Keratinocyte (primary cell): ENCODE measurements at regions not wholly inside any gene's neighbourhood (a gene's known extent, or its start where the extent isn't known, plus 50 kb on each side); places are given as distances from the start of the nearest gene placed in this dataset.

Experiments used
- DNase-seq: peaks from one replicate; pipeline ENCODE4 v3.0.0-alpha.2; 2011; ENCODE audit warnings: low read depth, missing footprints, low spot score
- FAIRE-seq: peaks from 2 replicates; lab custom pipeline; 2011; peaks lifted over from hg19 to GRCh38; lab: Jason Lieb, UNC
- H2AFZ ChIP-seq: 2 replicates; pipeline ENCODE4 v1.6.0; 2012; ENCODE audit warnings: low read length, control low read depth, inconsistent platforms; ENCODE audit not compliant: control insufficient read depth
- H3K27ac ChIP-seq: 2 replicates; pipeline ENCODE4 v1.5.1; 2011; ENCODE audit warnings: low read length; ENCODE audit not compliant: control insufficient read depth, insufficient read depth
- H3K27me3 ChIP-seq: 3 replicates; pipeline ENCODE4 v1.6.0; 2011; ENCODE audit warnings: low read length; ENCODE audit not compliant: control insufficient read depth, insufficient read depth; ENCODE audit errors: extremely low read depth
- H3K36me3 ChIP-seq, 2 experiments: 2 replicates in 1 of 2; 3 replicates in 1 of 2; pipeline ENCODE4 v1.5.1; 2011; ENCODE audit warnings: low read length in 2 of 2, mild to moderate bottlenecking in 1 of 2; ENCODE audit not compliant: control insufficient read depth in 2 of 2, insufficient read depth in 2 of 2; ENCODE audit errors: extremely low read depth in 1 of 2
- H3K4me1 ChIP-seq: 3 replicates; pipeline ENCODE4 v1.5.1; 2011; ENCODE audit warnings: low read length; ENCODE audit not compliant: control insufficient read depth, insufficient read depth; ENCODE audit errors: extremely low read depth
- H3K4me2 ChIP-seq: 3 replicates; pipeline ENCODE4 v1.6.0; 2011; ENCODE audit warnings: low read depth, low read length; ENCODE audit not compliant: control insufficient read depth, insufficient read depth; ENCODE audit errors: extremely low read depth
- H3K4me3 ChIP-seq, 3 experiments: fragments of 200-600 bp in 1 of 3; sonication (generic) in 1 of 3; 2 replicates in 2 of 3; 3 replicates in 1 of 3; pipeline ENCODE4 v1.5.1; 2011 to 2016; ENCODE audit warnings: low read length in 3 of 3, mild to moderate bottlenecking in 3 of 3, control low read depth in 2 of 3, inconsistent platforms in 1 of 3, low read depth in 1 of 3, mixed read lengths in 1 of 3, mixed run types in 1 of 3, moderate library complexity in 1 of 3; ENCODE audit not compliant: control insufficient read depth in 2 of 3, insufficient read depth in 2 of 3; ENCODE audit errors: extremely low read depth in 1 of 3
- H3K79me2 ChIP-seq: 2 replicates; pipeline ENCODE4 v1.6.0; 2012; ENCODE audit warnings: low read length; ENCODE audit not compliant: control insufficient read depth, insufficient read depth
- H3K9ac ChIP-seq: 3 replicates; pipeline ENCODE4 v1.6.0; 2011; ENCODE audit warnings: low read length; ENCODE audit not compliant: control insufficient read depth, insufficient read depth; ENCODE audit errors: extremely low read depth
- H3K9me1 ChIP-seq: 3 replicates; pipeline ENCODE4 v1.6.0; 2011; ENCODE audit warnings: low read length; ENCODE audit not compliant: control insufficient read depth, insufficient read depth; ENCODE audit errors: extremely low read depth
- H3K9me3 ChIP-seq: 2 replicates; pipeline ENCODE4 v1.5.1; 2012; ENCODE audit warnings: low read depth, low read length; ENCODE audit not compliant: control insufficient read depth
- H4K20me1 ChIP-seq: 3 replicates; pipeline ENCODE4 v1.6.0; 2011; ENCODE audit warnings: low read length; ENCODE audit not compliant: control insufficient read depth, insufficient read depth; ENCODE audit errors: extremely low read depth
- CTCF ChIP-seq, 3 experiments: IDR thresholded peaks in 1 of 3; conservative IDR thresholded peaks in 1 of 3; optimal IDR thresholded peaks in 1 of 3; 2 replicates in 2 of 3; 3 replicates in 1 of 3; pipeline versions ENCODE3 to v1.5.1; 2011; ENCODE audit warnings: low read length in 3 of 3, mild to moderate bottlenecking in 3 of 3, moderate library complexity in 2 of 3, control low read depth in 1 of 3, inconsistent platforms in 1 of 3; ENCODE audit not compliant: insufficient read depth in 2 of 3; ENCODE audit errors: extremely low read depth in 1 of 3
- EZH2 ChIP-seq: IDR thresholded peaks from one replicate; pipeline ENCODE4 v1.6.1; 2012; ENCODE audit warnings: inconsistent platforms, mild to moderate bottlenecking, low read length, moderate library complexity
- dilution Hi-C: fragments of 300-500 bp; cut with MboI; formaldehyde crosslinking; loops from one replicate; pipeline ENCODE4 v1.7.0; 2020; ENCODE audit warnings: low sequenced_read_pairs; ENCODE audit not compliant: extremely low pct_ligation_motif_present

DNA sequence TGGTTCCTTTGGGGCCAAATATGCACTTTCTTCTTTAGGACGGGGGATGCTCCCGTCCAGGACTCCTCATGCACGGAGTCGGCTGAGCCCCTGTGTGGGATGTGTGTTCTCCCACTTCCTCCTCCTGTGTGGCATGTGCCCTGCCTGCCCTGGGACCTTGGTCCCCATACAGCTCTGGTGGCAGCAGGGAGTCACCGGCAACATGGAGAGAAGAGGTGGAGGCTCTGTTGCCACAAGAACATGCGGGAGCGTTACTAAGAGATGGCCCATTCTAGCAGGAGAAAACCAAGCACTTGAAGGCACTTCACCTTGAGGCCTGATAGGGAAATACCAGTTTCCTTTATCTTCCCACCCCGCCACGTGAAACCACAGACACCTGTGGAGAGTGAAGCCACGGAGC is 98.0 kb downstream of the DDX1 start:
- Histone ChIP-seq H3K4me2 (no peak overlapping the region), H3K79me2 (no peaks in the 10 kb centered on the region), H3K9ac (no peak overlapping the region), H3K9me1 (no peaks in the 10 kb centered on the region), H3K27ac (no peak overlapping the region), H3K4me1 (no peaks in the 10 kb centered on the region), H3K27me3 (peaks cover 10% of the 10 kb centered on the region), H3K4me3 (no peak overlapping the region), H4K20me1 (no peaks in the 10 kb centered on the region), H2AFZ (no peak overlapping the region), H3K9me3 (no peaks in the 10 kb centered on the region), H3K36me3 (no peaks in the 10 kb centered on the region)
- dilution Hi-C loops = no loop called here
- TF ChIP-seq EZH2 (no peak), CTCF (optimal IDR thresholded peaks at IDR 0.05 in 1 of 3, IDR thresholded peaks at IDR 0.05 in 1 of 3, conservative IDR thresholded peaks at IDR 0.05 in 1 of 3; ENCODE audit: extremely low read depth in 1 of 3, insufficient read depth in 2 of 3, low read length in 3 of 3) (no peak)
- no peak for DNase-seq
- FAIRE-seq = no peak

GRCh38 chr2:15691586-15692310 is 100.1 kb downstream of the DDX1 start:
- Histone ChIP-seq H3K27ac (no peak overlapping the region), H3K4me3 (no peak overlapping the region), H4K20me1 (no peaks in the 10 kb centered on the region), H3K36me3 (no peaks in the 10 kb centered on the region), H2AFZ (no peak overlapping the region), H3K4me2 (no peak overlapping the region), H3K9ac (no peak overlapping the region), H3K4me1 (no peaks in the 10 kb centered on the region), H3K27me3 (peaks cover 10% of the 10 kb centered on the region), H3K9me3 (no peaks in the 10 kb centered on the region), H3K9me1 (no peaks in the 10 kb centered on the region), H3K79me2 (no peaks in the 10 kb centered on the region)
- FAIRE-seq (no peak), DNase-seq (no peak)
- TF ChIP-seq CTCF (optimal IDR thresholded peaks at IDR 0.05 in 1 of 3, IDR thresholded peaks at IDR 0.05 in 1 of 3, conservative IDR thresholded peaks at IDR 0.05 in 1 of 3; ENCODE audit: extremely low read depth in 1 of 3, insufficient read depth in 2 of 3, low read length in 3 of 3) = no peak
- dilution Hi-C loops = no loop called here
